OCI-LY1 (cell line): ENCODE measurements at regions not wholly inside any gene's neighbourhood (a gene's known extent, or its start where the extent isn't known, plus 50 kb on each side); places are given as distances from the start of the nearest gene placed in this dataset.

Experiments used
- CTCF ChIP-seq: fragments of 200-600 bp; sonication (generic), shearing (Covaris generic); IDR thresholded peaks from 2 replicates; pipeline ENCODE4 v1.5.1; 2017; ENCODE audit warnings: mild to moderate bottlenecking, antibody characterized with exemption, low read length, moderate library complexity, mixed read lengths
- EZH2 ChIP-seq: fragments of 200-600 bp; sonication (generic), shearing (Covaris generic); IDR thresholded peaks from 2 replicates; pipeline ENCODE4 v1.8.0; 2017; ENCODE audit warnings: borderline replicate concordance, mixed run types, mild to moderate bottlenecking, antibody characterized with exemption, low read length, moderate library complexity, mixed read lengths

GRCh38 chr16:5557966-5558365, 460.4 kb upstream of the EEF2KMT start:
- TF ChIP-seq CTCF (no peak), EZH2 (no peak)
